A673 (cell line): ENCODE measurements at regions not wholly inside any gene's neighbourhood (a gene's known extent, or its start where the extent isn't known, plus 50 kb on each side); places are given as distances from the start of the nearest gene placed in this dataset.
"Not testable (repeated sequence)": the region's sequence is repeated elsewhere in the genome, so short reads cannot be mapped to it uniquely, and the experiment has no call there.

ENCODE experiments used
- CTCF ChIP-seq: fragments of 300-800, 200-600 bp; sonication (generic); conservative IDR thresholded peaks from 2 replicates; pipeline ENCODE4 v1.5.1; 2017; ENCODE audit warnings: low read depth, mild to moderate bottlenecking, antibody characterized with exemption, low read length, moderate library complexity, mixed read lengths
- EZH2 ChIP-seq: fragments of 200-600 bp; sonication (generic); IDR thresholded peaks from 2 replicates; pipeline ENCODE4 v1.6.1; 2017; ENCODE audit warnings: borderline replicate concordance, low read depth, mild to moderate bottlenecking, mixed read lengths, antibody characterized with exemption, low read length; ENCODE audit not compliant: poor library complexity, severe bottlenecking

- not testable (repeated sequence) for TF ChIP-seq CTCF, EZH2
Measured at GRCh38 chr2:87409601-87410000, 338.3 kb upstream of the PLGLB2 start.
